NCI-H526 treated with DMSO at 0.1 percent for 48 hours (cell line): ENCODE measurements at regions not wholly inside any gene's neighbourhood (a gene's known extent, or its start where the extent isn't known, plus 50 kb on each side); places are given as distances from the start of the nearest gene placed in this dataset.
"Not testable (repeated sequence)": the region's sequence is repeated elsewhere in the genome, so short reads cannot be mapped to it uniquely, and the experiment has no call there.

Experiments
- DNase-seq: peaks from one replicate; lab custom pipeline; 2025; lab: John Stamatoyannopoulos, UW

DNA sequence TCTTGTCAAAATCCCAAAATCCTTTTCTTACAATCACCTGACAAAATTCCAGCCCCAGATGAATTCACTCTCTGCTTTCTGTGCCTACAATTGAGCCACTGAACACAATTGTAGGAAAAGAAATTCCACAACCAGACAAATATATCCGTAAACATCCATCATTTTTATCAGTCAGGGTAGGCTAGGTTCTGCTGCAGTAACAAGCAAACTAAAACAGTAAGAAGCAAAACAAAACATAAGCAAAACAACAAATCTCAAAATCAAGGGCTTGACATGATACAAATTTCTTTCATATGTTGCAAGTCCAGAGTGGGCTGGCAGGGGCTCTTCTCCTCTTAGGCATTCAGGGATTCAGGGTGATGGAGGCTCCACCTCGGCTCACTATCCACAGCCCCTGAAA, 114.2 kb upstream of the MAN2A1 start:
- no peak for DNase-seq

GRCh38 chr5:109574985-109575384, 114.7 kb upstream of the MAN2A1 start:
- DNase-seq, result no peak

- no peak for DNase-seq
Observed at GRCh38 chr5:109573766-109574165, 116.0 kb upstream of the MAN2A1 start.

GRCh38 chr5:109573256-109573655, 116.5 kb upstream of the MAN2A1 start:
- no peak for DNase-seq

- DNase-seq, result no peak
Observed at GRCh38 chr5:109571785-109572184, 117.9 kb upstream of the MAN2A1 start.

DNA sequence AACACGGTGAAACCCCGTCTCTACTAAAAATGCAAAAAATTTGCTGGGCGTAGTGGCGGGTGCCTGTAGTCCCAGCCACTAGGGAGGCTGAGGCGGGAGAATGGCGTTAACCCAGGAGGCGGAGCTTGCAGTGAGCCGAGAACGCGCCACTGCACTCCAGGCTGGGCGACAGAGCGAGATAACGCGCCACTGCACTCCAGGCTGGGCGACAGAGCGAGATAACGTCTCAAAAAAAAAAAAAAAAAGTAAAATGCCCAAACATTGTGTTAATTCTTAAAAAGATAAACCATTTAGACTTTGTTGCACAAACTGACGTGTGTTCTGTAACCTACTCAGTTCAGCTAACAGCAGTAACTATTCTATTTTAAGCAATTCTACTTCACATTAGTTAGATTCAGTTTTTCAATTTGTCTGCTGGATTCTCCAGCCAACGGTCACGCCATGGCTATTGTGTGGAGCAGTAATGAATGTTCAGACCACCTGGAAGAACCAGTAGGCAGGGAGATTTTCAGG, 119.3 kb upstream of the MAN2A1 start:
- DNase-seq, result no peak

- no peak for DNase-seq
Observed at GRCh38 chr5:109567374-109568044, 122.2 kb upstream of the MAN2A1 start.

GRCh38 chr5:109566361-109566760, 123.4 kb upstream of the MAN2A1 start:
- DNase-seq, result no peak

- DNase-seq, result no peak
Observed at GRCh38 chr5:109563739-109564138, 126.0 kb upstream of the MAN2A1 start.

GRCh38 chr5:109563189-109563588, 126.5 kb upstream of the MAN2A1 start:
- DNase-seq, result no peak

GRCh38 chr5:109562441-109562840, 127.3 kb upstream of the MAN2A1 start:
- DNase-seq, result no peak

DNA sequence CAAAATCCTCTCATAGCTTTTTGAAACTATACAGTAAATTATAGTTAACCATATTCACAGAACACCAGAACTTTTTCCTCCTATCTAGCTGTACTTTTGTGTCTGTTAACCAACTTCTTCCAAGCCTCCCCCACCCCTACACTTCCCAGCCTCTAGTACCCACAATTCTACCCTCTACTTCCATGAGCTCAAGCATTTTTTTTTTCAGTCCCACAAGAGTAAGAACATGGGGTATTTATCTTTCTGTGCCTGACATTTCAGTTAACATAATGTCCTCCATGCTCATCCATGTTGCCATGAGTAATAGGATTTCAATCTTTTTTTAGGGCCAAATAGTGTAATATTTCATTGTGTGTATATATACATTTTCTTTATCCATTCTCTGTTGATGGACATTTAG, 128.3 kb upstream of the MAN2A1 start:
- DNase-seq, result no peak

DNA sequence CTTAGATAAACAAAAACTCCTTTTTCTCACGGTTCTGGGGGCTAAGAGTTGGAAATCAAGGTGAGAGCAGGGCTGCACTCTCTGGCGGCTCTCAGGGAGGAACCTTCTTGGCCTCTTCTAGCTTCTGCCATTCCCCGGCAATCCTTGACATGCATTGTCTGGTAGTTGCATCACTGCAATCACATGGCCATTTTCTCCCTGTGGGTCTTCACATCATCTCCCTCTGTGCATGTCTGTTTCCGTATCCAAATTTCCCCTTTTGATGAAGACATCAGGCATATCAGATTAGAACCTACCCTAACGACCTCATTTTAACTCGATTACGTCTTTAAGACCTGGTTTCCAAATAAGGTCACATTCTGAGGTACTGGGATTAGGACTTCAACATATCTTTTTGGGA, 129.2 kb upstream of the MAN2A1 start:
- no peak for DNase-seq

GRCh38 chr5:109558952-109559351, 130.8 kb upstream of the MAN2A1 start:
- DNase-seq, result no peak

DNA sequence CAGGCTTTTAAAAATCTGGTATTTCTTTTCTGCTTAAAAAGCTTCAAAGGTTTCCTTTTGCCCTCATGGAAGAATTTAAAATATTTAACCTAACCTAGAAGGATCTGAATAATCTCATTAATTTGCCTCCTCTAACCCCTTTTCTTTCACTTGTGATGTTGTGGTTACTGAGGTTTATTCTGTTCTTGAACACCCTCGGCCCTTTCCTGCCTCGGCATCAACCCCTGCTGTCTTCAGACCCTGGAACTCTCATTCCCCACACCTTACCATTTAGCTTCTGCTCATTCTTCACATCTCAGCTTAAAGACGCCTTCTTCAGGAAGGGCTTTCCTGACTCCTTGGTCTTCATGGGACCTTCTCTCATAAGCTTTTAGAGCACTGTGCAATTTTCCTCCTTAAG, 131.4 kb upstream of the MAN2A1 start:
- DNase-seq, result no peak

DNA sequence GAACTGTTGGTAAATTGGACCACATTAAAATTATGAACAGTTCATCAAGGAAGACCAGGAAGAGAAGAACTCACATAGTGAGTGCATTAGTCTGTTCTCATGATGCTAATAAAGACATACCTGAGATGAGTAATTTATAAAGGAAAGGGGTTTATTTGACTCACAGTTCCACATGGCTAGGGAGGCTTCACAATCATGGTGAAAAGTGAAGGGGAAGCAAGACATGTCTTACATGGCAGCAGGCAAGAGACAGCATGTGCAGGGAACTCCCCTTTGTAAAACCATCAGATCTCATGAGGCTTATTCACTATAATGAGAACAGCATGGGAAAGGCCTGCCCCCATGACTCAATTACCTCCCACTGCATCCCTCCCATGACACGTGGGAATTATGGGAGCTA, 135.9 kb upstream of the MAN2A1 start:
- DNase-seq, result no peak

- not testable (repeated sequence) for DNase-seq
Observed at GRCh38 chr5:109551234-109551633, 138.5 kb upstream of the MAN2A1 start.

DNA sequence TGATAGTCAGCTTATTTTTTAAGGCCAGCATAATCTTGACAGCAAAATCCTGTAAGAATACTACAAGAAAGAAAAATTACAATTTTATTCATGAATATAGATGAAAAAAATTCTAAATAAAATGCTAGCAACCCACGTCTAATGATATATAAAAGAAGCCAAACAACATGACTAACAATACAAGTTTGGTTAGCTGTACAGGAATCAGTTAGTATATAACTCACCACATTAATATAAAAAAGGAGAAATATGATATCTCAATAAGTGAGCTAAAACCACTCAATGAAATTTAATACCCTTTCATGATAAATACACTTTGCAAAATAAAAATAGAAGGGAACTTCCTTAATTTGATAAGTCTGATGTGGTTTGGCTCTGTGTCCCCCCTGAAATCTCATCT, 139.7 kb upstream of the MAN2A1 start:
- DNase-seq, result no peak

DNA sequence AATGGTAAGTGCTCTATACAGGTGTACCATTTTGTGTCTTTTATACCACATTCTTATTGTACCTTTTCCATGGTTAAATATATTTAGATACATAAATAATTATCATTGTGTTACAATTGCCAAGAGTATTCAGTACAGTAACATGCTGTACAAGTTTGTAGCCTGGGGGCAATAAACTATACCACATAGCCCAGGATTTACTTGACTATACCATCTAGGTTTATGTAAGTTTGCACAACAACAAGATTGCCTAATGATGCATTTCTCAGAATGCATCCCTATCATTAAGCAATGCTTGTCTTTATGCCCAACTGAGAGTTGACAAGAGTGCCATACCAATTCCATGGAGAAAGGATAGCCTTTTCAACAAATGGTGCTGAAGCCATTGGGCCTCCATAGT, 136.7 kb upstream of the PJA2 start:
- DNase-seq, result no peak

- DNase-seq, result not testable (repeated sequence)
Observed at GRCh38 chr5:109544873-109545272, 135.1 kb upstream of the PJA2 start.

DNA sequence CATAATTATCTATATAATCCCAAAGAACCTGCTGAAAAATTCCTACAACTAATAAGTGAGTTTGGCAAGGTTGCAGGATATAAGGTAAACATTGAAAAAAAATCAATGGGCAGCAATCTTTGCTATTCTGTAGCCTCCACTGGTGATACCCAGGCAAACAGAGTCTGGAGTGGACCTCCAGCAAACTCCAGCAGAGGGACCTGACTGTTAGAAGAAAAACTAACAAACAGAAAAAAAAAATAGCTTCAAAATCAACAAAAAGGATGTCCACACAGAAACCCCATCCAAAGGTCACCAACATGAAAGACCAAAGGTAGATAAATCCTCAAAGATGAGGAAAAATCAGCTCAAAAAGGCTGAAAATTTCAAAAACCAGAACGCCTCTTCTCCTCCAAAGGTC, 128.9 kb upstream of the PJA2 start:
- DNase-seq, result not testable (repeated sequence)

- not testable (repeated sequence) for DNase-seq
Observed at GRCh38 chr5:109535090-109535489, 125.3 kb upstream of the PJA2 start.

DNA sequence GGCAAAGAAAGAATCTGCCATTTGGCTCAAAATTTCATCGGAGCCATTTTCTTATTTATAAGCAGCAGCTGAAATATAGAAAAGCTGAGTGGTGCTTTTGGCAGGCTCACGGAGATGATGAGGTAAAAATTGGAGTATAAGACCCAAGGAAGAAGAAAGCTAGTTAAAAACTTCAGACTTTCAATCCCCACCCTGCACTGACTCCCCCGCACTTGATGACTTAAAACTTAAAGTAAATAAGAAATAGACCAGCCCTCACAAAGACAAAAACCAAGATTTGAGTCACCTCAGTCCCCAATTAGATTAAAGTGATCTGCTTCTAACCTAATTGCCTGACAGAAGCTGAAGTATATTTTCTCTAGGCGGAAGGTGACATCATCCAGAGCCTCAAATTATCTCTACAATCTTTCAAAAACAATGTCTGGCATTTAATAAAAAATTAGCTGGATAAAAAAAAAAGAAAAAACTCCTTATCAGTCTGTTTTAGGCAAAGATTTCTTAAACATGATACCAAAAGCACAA, 124.0 kb upstream of the PJA2 start:
- DNase-seq, result no peak

DNA sequence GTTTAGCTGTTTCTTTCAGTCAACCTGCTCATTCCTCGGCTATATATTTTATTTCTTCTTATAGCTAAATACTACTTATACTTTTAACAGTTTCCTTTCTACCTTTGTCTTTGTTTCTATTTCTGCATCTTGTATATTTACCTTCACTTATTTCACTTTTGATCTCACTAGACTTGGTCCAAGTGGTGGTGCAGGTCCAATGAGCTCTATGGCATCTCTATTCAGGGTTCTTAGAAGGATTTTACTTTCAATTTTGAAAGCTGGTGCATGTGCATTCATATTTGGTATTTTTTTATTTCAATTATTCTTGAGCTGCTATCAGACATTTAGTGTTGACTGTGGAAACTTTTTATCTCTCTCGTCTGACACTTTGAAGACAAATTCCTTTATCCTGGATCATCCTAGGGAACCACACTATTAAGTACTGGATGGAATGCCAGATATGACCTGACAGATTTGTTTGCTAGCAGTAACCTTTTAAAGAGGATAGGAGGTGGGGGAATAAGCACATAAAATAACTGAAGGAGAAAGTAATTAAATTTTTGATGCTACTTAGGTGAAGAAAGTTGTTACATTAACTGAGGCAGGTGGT, 123.1 kb upstream of the PJA2 start:
- no peak for DNase-seq
